IPS-18c (cell line): ENCODE measurements at regions not wholly inside any gene's neighbourhood (a gene's known extent, or its start where the extent isn't known, plus 50 kb on each side); places are given as distances from the start of the nearest gene placed in this dataset.

ENCODE experiments used
- H3K4me3 ChIP-seq: 2 replicates; pipeline ENCODE4 v1.7.0; 2013; ENCODE audit warnings: low read depth, mild to moderate bottlenecking, low read length, moderate library complexity; ENCODE audit not compliant: insufficient read depth
- H3K9me3 ChIP-seq: one replicate; pipeline ENCODE4 v1.6.1; 2013; ENCODE audit warnings: mild to moderate bottlenecking, low read length, moderate library complexity; ENCODE audit not compliant: control insufficient read depth, insufficient read depth

- Histone ChIP-seq H3K9me3 (no peaks in the 10 kb centered on the region), H3K4me3 (no peak overlapping the region; the same call in 1 of the 2 replicates)
These were observed 68.0 kb upstream of the WDR26 start for GRCh38 chr1:224502459-224503160.

DNA sequence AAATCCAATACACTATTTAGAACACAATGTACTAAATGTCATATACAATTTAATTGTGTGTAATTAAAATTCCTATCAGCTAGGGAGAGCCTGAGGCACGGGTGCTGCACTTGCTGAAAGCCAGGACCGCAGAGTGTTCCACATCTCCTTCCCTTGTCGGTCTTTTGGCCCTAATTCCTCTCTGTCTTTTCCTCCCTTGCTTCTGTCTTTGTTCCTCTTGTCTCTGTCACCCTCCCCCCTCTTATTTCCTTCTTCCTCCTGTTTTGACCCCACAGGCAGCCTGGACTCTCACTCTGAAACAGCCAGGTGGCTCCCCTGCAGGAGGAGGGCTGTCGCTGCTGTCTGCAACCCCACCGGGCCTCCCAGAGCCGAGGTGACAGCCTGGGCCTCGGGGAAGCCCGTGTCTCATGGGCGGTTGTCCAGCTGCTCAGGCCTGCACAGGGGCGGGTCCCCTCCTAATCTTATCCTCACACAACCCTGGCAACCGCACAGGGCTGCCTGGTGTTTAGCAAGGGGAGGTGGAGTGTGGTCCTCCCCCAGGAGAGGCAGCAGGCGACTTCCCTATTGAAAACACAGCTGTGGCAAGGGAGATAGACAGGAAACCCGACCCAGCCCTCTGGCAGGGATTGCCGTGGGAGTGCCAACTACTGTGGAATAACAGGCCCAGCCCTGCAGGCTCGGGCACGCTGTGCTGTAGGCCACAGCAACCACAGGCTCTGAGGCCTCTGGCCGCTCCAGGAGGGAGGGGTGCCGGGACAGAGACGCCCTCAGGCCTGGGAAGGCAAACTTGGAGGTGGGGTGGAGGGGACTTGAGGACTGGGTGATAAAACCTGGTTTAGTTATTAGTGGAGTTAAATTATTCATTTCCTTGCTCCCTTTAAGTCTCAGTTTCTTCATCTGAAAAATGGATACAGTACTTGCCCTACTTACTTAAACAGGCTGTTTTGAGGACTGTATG lies 68.8 kb upstream of the WDR26 start:
- H3K4me3 ChIP-seq: peak overlapping the region; percentile 22; the same call in 1 of the 2 replicates
- no peaks in the 10 kb centered on the region for H3K9me3 ChIP-seq

DNA sequence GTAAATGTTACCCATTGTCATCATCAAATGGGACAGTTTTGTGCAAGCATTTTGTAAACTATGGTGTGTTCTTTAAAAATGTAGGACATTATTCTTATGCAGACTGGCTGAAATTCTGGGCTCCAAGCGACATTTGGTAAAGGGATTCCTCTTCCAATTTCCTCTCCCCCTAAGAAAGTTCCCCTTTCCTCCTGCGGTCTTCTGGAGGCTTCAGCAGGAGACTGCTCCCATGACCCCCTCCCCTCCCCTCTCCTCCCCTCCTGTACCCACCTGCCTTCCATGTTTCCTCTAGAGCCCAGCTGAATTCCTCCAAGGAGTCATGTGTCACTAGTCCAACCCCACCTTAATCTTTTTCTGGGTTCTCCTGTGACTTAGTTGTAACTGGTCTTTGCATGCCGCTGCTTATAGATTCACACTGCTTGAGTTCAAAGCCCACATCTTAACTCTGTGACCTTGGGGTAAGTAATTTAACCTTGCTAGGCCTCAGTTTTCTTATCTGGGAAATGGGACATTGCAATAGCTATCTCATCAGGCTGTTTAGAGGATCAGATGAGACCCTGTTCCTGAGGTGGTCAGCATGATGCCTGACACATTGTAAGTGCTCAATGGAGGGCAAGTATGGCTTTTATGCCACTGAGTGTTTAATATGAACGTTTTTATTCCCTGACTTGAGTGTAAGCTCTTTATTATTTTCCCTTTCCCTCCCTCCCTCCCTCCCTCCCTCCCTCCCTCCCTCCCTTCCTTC lies 69.9 kb upstream of the WDR26 start:
- H3K4me3 ChIP-seq: no peak overlapping the region
- no peaks in the 10 kb centered on the region for H3K9me3 ChIP-seq

DNA sequence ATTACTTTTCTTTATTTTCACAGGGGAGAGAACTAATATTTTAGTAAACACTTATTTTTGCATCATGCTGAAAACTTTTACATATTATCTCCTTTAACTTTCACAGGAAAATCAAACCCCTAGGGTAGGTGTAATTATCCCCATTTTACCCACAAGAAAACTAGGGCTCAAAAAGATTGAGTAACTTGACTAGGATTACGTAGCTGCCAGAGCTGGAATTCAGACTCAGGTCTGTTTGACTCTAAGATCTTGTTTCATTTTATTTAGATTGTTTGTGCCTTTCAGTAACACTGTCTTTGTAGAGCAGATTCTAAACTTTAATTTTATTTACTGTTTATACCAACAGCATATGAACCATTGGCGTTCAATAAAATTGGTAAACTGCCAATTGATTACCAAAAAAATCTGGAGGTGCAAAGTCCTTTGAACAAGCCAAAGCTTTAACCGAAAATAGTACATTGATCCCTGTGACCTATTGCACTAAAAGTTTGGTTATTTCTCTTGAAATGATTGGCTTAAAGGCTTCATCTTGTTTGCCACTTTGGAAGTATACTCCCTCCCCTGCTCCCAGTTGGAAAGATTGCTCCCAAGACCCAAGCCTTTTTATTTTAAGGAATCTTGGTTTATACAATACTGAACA lies 71.0 kb upstream of the WDR26 start:
- Histone ChIP-seq H3K4me3 (no peak overlapping the region), H3K9me3 (no peaks in the 10 kb centered on the region)

DNA sequence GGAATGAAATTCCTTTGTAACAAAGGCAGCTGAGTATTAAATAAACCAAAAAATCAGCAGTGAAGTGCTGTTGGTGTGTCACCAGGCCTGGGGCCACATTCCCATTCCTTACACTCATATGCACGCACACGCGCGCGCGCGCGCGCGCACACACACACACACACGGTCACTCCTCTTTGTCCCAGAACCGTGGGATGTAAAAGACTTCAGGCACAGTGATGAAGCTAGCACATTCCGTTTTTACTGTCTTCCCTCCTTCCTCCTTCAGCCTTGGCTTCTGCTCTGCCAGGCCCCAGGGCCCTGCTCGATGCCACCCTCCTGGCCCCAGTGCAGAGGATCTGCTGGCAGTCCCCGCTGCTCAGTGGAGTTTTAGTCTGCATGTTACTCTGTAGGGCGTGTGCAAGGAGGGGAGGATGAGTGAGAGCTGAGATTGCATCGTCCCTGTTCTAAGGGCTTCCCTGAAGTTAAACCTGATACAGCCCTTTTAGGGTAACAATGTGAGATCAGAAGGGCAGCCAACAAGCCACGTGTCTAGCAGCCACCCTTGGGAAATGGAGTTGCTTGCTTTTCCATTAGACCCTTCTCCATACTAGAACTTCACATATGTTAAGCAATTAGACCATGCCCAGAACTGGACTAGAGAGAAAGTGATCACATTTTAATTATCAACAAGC lies 71.7 kb upstream of the WDR26 start:
- no peaks in the 10 kb centered on the region for H3K9me3 ChIP-seq
- H3K4me3 ChIP-seq: no peak overlapping the region

GRCh38 chr1:224507771-224508523 lies 73.3 kb upstream of the WDR26 start:
- Histone ChIP-seq H3K9me3 (no peaks in the 10 kb centered on the region), H3K4me3 (no peak overlapping the region)

GRCh38 chr1:224509907-224510306 lies 75.3 kb upstream of the WDR26 start:
- Histone ChIP-seq H3K4me3 (no peak overlapping the region), H3K9me3 (no peaks in the 10 kb centered on the region)

GRCh38 chr1:224510880-224511645 lies 76.5 kb upstream of the WDR26 start:
- no peak overlapping the region for H3K4me3 ChIP-seq
- no peaks in the 10 kb centered on the region for H3K9me3 ChIP-seq

- Histone ChIP-seq H3K4me3 (no peak overlapping the region), H3K9me3 (no peaks in the 10 kb centered on the region)
These were observed 78.1 kb upstream of the WDR26 start for GRCh38 chr1:224512600-224513151.

- Histone ChIP-seq H3K4me3 (no peak overlapping the region), H3K9me3 (no peaks in the 10 kb centered on the region)
These were observed 78.8 kb upstream of the WDR26 start for GRCh38 chr1:224513383-224513782.

DNA sequence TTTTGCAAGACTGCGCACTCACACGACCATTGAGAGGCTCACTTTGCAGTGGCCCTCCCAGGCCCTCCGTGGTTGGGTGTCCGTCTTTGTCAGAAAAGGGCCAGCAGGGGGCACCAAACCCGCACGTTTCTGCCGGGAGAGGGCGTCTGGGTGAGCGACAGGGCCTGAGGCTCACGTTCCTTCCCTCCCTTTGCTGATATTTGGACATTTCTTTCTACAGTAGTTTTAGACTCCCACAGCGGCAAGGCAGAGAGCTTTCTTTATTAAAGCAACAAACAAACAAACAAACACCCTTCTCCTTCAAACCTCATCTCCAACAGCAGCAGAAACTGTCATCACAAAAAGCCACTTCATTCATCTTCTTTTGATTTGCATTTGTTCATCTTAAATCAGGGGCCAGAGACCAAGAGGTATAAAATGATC lies 79.2 kb upstream of the WDR26 start:
- Histone ChIP-seq H3K4me3 (no peak overlapping the region), H3K9me3 (no peaks in the 10 kb centered on the region)

GRCh38 chr1:224517171-224517570 lies 82.6 kb upstream of the WDR26 start:
- Histone ChIP-seq H3K4me3 (no peak overlapping the region), H3K9me3 (no peaks in the 10 kb centered on the region)

DNA sequence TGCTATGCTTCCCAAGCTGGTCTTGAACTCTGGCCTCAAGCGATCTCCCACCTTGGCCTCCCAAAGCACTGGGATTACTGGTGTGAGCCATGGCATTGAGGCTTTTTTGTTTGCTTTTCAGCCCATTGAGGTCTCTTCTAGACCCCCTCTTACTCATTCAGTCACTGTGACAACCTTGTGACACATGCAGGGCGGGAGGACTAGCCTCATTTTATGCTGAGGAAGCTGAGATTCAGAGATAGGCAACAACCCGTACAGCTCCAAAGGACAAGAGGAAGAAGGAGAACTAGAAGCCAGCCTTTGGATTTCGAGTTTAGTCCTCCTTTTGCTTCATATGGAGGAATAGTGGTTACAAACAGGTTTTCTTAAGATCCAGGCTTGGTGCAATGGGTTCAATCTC lies 83.9 kb upstream of the WDR26 start:
- H3K9me3 ChIP-seq: no peaks in the 10 kb centered on the region
- no peak overlapping the region for H3K4me3 ChIP-seq

GRCh38 chr1:224519874-224520273 lies 85.3 kb upstream of the WDR26 start:
- H3K4me3 ChIP-seq: no peak overlapping the region
- H3K9me3 ChIP-seq: no peaks in the 10 kb centered on the region

DNA sequence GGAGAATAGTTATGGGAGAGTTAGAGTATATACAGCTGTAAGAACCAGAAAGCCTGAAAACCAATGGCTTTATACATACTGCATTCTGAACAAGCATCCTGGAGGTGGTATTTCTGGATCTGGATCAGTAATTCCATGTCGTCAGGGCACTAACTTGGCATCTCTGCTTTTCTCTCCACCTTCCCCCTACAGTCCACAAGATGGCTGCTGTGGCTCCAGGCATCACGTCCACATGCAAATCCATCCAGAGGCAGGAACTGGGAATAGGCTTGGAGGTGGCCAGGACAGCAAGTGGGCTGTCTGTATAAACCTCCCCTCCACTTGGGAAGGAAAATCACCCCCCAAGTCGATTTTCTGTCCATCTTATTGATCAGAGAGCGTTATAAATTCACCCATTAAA lies 86.2 kb upstream of the WDR26 start:
- Histone ChIP-seq H3K4me3 (no peak overlapping the region), H3K9me3 (no peaks in the 10 kb centered on the region)
